ENCODE measurements at regions not wholly inside any gene's neighbourhood (a gene's known extent, or its start where the extent isn't known, plus 50 kb on each side); places are given as distances from the start of the nearest gene placed in this dataset. TPM values are rescaled to one million over a fixed set of nuclear protein-coding genes. Genes with fewer than 3 reads are reported as not detected.
"Not testable (repeated sequence)": the region's sequence is repeated elsewhere in the genome, so short reads cannot be mapped to it uniquely, and the experiment has no call there.

GRCh38 chrY:6685783-6686389 is 224.6 kb upstream of the TBL1Y start:
- not testable (repeated sequence) for H3K4me1 ChIP-seq (ENCODE audit: control insufficient read depth, insufficient read depth, low read length); H3K4me3 ChIP-seq (ENCODE audit: low read depth, low read length); H3K27me3 ChIP-seq (ENCODE audit: control insufficient read depth, insufficient read depth, low read length); H3K27ac ChIP-seq (ENCODE audit: low read depth, low read length); DNase-seq (ENCODE audit: low read depth in 4 of 6, low spot score in 6 of 6); H3K9me3 ChIP-seq (ENCODE audit: control insufficient read depth, insufficient read depth, low read length); H3K36me3 ChIP-seq (ENCODE audit: control insufficient read depth, insufficient read depth, low read length)
- no CpG with 5 or more reads among the region's 16 CpGs for WGBS (ENCODE audit: insufficient coverage)

- H3K27me3 ChIP-seq (ENCODE audit: control insufficient read depth, insufficient read depth, low read length); H3K27ac ChIP-seq (ENCODE audit: low read depth, low read length); H3K36me3 ChIP-seq (ENCODE audit: control insufficient read depth, insufficient read depth, low read length); H3K4me3 ChIP-seq (ENCODE audit: low read depth, low read length); H3K4me1 ChIP-seq (ENCODE audit: control insufficient read depth, insufficient read depth, low read length); H3K9me3 ChIP-seq (ENCODE audit: control insufficient read depth, insufficient read depth, low read length); DNase-seq (ENCODE audit: low read depth in 4 of 6, low spot score in 6 of 6): not testable (repeated sequence)
- no CpG with 5 or more reads among the region's 16 CpGs for WGBS (ENCODE audit: insufficient coverage)
Observed at GRCh38 chrY:6701558-6702161, 208.8 kb upstream of the TBL1Y start.

- H3K36me3 ChIP-seq (ENCODE audit: control insufficient read depth, insufficient read depth, low read length): not testable (repeated sequence)
- no CpG with 5 or more reads among the region's 2 CpGs for WGBS (ENCODE audit: insufficient coverage)
Observed at GRCh38 chrY:6721443-6721842, 189.1 kb upstream of the TBL1Y start.

GRCh38 chrY:6747210-6747609 is 163.3 kb upstream of the TBL1Y start:
- H3K4me1 ChIP-seq (ENCODE audit: control insufficient read depth, insufficient read depth, low read length); H3K36me3 ChIP-seq (ENCODE audit: control insufficient read depth, insufficient read depth, low read length); H3K27me3 ChIP-seq (ENCODE audit: control insufficient read depth, insufficient read depth, low read length); H3K4me3 ChIP-seq (ENCODE audit: low read depth, low read length); DNase-seq (ENCODE audit: low read depth in 4 of 6, low spot score in 6 of 6); H3K27ac ChIP-seq (ENCODE audit: low read depth, low read length); H3K9me3 ChIP-seq (ENCODE audit: control insufficient read depth, insufficient read depth, low read length): not testable (repeated sequence)
- WGBS (ENCODE audit: insufficient coverage): no CpG with 5 or more reads among the region's 3 CpGs

More at GRCh38 chrY:6721443-6721842, 189.1 kb upstream of the TBL1Y start:
- DNase-seq (ENCODE audit: low read depth in 4 of 6, low spot score in 6 of 6); H3K27me3 ChIP-seq (ENCODE audit: control insufficient read depth, insufficient read depth, low read length); H3K27ac ChIP-seq (ENCODE audit: low read depth, low read length); H3K4me3 ChIP-seq (ENCODE audit: low read depth, low read length); H3K4me1 ChIP-seq (ENCODE audit: control insufficient read depth, insufficient read depth, low read length); H3K9me3 ChIP-seq (ENCODE audit: control insufficient read depth, insufficient read depth, low read length): not testable (repeated sequence)

- Histone ChIP-seq H3K27ac (ENCODE audit: low read depth, low read length) (no peak overlapping the region), H3K4me3 (ENCODE audit: low read depth, low read length) (no peak overlapping the region), H3K4me1 (ENCODE audit: control insufficient read depth, insufficient read depth, low read length) (no peaks in the 10 kb centered on the region), H3K36me3 (ENCODE audit: control insufficient read depth, insufficient read depth, low read length) (no peaks in the 10 kb centered on the region), H3K27me3 (ENCODE audit: control insufficient read depth, insufficient read depth, low read length) (no peaks in the 10 kb centered on the region), H3K9me3 (ENCODE audit: control insufficient read depth, insufficient read depth, low read length) (no peaks in the 10 kb centered on the region)
- WGBS (ENCODE audit: insufficient coverage): no CpG with 5 or more reads among the region's 2 CpGs
- DNase-seq (ENCODE audit: low read depth in 4 of 6, low spot score in 6 of 6): no peak
Observed at GRCh38 chrY:6782334-6782733, 128.2 kb upstream of the TBL1Y start.

GRCh38 chrY:6786960-6787359 is 123.5 kb upstream of the TBL1Y start:
- WGBS (ENCODE audit: insufficient coverage): no CpG with 5 or more reads among the region's 2 CpGs
- Histone ChIP-seq H3K27me3 (ENCODE audit: control insufficient read depth, insufficient read depth, low read length) (no peaks in the 10 kb centered on the region), H3K27ac (ENCODE audit: low read depth, low read length) (no peak overlapping the region), H3K4me3 (ENCODE audit: low read depth, low read length) (no peak overlapping the region), H3K4me1 (ENCODE audit: control insufficient read depth, insufficient read depth, low read length) (no peaks in the 10 kb centered on the region), H3K9me3 (ENCODE audit: control insufficient read depth, insufficient read depth, low read length) (no peaks in the 10 kb centered on the region), H3K36me3 (ENCODE audit: control insufficient read depth, insufficient read depth, low read length) (no peaks in the 10 kb centered on the region)
- DNase-seq (ENCODE audit: low read depth in 4 of 6, low spot score in 6 of 6): no peak

GRCh38 chrY:6811633-6812032 is 98.9 kb upstream of the TBL1Y start:
- no peaks in the 10 kb centered on the region for H3K27me3 ChIP-seq (ENCODE audit: control insufficient read depth, insufficient read depth, low read length)
- no peaks in the 10 kb centered on the region for H3K4me1 ChIP-seq (ENCODE audit: control insufficient read depth, insufficient read depth, low read length)
- H3K36me3 ChIP-seq (ENCODE audit: control insufficient read depth, insufficient read depth, low read length): no peaks in the 10 kb centered on the region
- no peak overlapping the region for H3K27ac ChIP-seq (ENCODE audit: low read depth, low read length)
- H3K4me3 ChIP-seq (ENCODE audit: low read depth, low read length): no peak overlapping the region
- WGBS (ENCODE audit: insufficient coverage): no CpG with 5 or more reads among the region's 3 CpGs
- no peaks in the 10 kb centered on the region for H3K9me3 ChIP-seq (ENCODE audit: control insufficient read depth, insufficient read depth, low read length)
- peak in 2 of 6 donors; percentile 9 to 76 for DNase-seq (ENCODE audit: low read depth in 4 of 6, low spot score in 6 of 6)

Small RNAs in the stretch of these regions (small RNA-seq; reads per million reads assigned to genes)
- gene AC013412.1 (ENCODE audit: low replicate concordance) (not detected), gene SRIP3 (ENCODE audit: low replicate concordance) (not detected)

All from spinal cord (tissue), 10 donors.